ENCODE measurements at regions not wholly inside any gene's neighbourhood (a gene's known extent, or its start where the extent isn't known, plus 50 kb on each side); places are given as distances from the start of the nearest gene placed in this dataset.

DNA sequence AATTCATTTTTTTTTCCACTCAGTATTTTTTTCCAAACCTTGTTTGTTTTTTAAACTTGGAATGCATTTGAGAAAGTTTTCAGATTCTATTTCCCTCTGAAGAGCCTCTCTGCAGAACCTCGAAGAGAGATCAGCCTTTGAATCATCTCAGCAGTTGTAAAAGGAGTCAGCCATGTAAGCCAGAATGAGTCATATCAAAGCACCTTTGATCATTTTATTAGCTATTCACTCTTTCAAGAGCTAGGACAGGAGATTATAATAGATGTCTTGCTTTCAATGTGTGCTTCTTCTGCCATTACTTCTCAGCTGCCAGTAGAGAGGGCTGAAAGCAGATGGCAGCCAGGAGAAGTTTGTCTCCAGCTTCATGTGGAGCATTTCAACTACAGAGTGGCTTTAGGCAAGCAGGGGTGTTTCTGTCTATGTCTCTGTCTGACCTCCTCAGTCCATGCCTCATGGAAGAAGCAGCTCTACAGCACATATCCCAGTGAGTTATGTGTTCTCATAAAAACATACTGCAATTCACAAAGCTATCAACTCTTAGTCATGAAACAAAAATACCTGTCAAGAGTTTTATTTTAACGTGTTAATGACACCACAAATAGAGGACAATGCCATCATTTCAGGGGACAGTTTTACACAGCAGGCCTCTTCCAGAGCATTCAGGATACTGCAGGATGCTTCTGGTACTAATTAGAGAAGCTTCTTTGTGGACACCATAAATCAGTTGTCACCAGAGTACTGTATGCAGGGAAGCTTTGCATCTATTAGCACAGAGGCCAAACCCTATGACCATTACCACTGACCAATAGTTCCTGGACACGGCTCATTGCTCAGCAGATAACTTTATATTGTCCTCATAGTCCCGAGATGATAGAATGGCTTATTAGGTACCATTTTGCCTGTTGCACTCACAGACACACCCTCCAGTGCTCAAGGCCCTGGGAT is 94.3 kb downstream of the NHLRC3 start:
- Histone ChIP-seq H3K4me3 (no peak overlapping the region), H3K27ac (no peak overlapping the region), H3K27me3 (no peaks in the 10 kb centered on the region), H3K36me3 (replicated peaks in 1 of 2) (no peaks in the 10 kb centered on the region), H3K9me3 (replicated peaks in 1 of 3) (no peaks in the 10 kb centered on the region), H3K4me1 (replicated peaks in 1 of 2) (no peaks in the 10 kb centered on the region)
- TF ChIP-seq POLR2A (IDR thresholded peaks at IDR 0.05): no peak
- TF ChIP-seq, protein P1, sequence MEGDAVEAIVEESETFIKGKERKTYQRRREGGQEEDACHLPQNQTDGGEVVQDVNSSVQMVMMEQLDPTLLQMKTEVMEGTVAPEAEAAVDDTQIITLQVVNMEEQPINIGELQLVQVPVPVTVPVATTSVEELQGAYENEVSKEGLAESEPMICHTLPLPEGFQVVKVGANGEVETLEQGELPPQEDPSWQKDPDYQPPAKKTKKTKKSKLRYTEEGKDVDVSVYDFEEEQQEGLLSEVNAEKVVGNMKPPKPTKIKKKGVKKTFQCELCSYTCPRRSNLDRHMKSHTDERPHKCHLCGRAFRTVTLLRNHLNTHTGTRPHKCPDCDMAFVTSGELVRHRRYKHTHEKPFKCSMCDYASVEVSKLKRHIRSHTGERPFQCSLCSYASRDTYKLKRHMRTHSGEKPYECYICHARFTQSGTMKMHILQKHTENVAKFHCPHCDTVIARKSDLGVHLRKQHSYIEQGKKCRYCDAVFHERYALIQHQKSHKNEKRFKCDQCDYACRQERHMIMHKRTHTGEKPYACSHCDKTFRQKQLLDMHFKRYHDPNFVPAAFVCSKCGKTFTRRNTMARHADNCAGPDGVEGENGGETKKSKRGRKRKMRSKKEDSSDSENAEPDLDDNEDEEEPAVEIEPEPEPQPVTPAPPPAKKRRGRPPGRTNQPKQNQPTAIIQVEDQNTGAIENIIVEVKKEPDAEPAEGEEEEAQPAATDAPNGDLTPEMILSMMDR (IDR thresholded peaks at IDR 0.05): no peak
- 65 to 71% (median 70%) methylated on average over 4 of the region's 4 CpGs for WGBS, 4 donors
- DNase-seq: no peak
- intact Hi-C loops (cut with DNase I): no loop called here

DNA sequence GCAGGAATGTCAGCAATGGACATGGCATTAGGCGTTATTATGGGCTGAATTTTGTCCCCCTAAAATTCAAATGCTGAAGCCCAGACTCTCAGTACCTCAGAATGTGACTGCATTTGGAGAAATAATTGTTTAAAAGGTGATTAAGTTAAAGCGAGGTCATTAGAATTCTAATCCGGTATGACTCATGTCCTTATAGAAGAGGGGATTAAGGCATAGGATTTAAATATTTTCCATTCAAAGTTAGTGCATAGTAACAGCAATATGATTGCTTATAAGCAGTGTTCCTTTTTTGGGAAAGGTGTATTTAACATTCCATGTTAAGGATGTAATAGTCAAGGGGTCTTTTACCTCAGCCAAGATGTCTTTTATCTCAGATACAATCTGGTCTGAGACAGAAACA is 95.5 kb downstream of the NHLRC3 start:
- intact Hi-C loops (cut with DNase I): no loop called here
- Histone ChIP-seq H3K27ac (no peak overlapping the region), H3K4me1 (replicated peaks in 1 of 2) (no peaks in the 10 kb centered on the region), H3K27me3 (no peaks in the 10 kb centered on the region), H3K36me3 (replicated peaks in 1 of 2) (no peaks in the 10 kb centered on the region), H3K9me3 (replicated peaks in 1 of 3) (no peaks in the 10 kb centered on the region), H3K4me3 (no peak overlapping the region)
- WGBS, 4 donors: 89 to 98% (median 91%) methylated on average over 3 of the region's 3 CpGs
- TF ChIP-seq POLR2A (IDR thresholded peaks at IDR 0.05): no peak
- TF ChIP-seq, protein P1 (IDR thresholded peaks at IDR 0.05): no peak
- DNase-seq: no peak

DNA sequence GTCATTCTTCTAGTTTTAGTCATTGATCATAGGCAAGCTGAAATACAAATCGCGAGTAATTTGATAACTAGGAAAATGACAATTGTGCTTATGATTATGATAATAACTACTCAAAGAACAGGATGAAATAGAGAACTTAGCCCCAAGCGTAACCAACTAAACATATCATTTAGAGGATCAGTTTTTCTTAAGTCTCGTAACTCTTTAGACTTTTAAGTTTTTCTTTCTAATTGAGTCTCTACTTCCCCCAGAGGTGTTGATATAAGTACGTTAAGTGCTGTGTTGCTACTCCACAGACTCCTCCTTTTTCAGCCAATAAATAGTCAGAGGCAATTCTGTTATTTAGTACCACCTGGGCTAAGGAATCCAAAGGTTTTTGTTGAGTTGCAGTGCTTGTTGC is 96.3 kb downstream of the NHLRC3 start:
- H3K9me3 ChIP-seq (replicated peaks in 1 of 3): no peaks in the 10 kb centered on the region
- no peaks in the 10 kb centered on the region for H3K27me3 ChIP-seq
- no peaks in the 10 kb centered on the region for H3K36me3 ChIP-seq (replicated peaks in 1 of 2)
- intact Hi-C loops (cut with DNase I): no loop called here
- H3K4me1 ChIP-seq (replicated peaks in 1 of 2): no peaks in the 10 kb centered on the region
- 66 to 89% (median 84%) methylated on average over 5 of the region's 5 CpGs for WGBS, 4 donors
- no peak overlapping the region for H3K4me3 ChIP-seq
- H3K27ac ChIP-seq: no peak overlapping the region
- DNase-seq: no peak
- TF ChIP-seq POLR2A (IDR thresholded peaks at IDR 0.05): no peak
- TF ChIP-seq, protein P1 (IDR thresholded peaks at IDR 0.05): no peak

DNA sequence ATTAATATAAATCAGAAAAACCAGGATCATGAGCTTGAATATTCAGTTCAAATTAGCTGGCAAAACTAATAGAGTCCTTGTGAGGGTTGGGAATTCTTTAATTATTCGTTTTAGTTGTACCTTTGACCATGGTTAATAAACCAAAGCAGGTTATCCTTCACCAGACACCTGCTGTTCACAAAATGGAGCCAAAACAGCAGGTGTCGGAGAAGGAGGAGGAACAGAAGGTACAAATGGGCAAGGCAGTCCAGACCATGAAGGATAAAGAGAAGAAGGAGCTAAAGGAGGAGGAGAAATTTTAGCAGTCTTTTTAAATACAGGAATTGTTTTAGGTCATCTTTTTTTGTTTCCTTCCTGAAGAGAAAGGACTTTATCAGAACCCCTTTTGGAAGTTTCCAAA is 106.1 kb downstream of the NHLRC3 start:
- Histone ChIP-seq H3K9me3 (replicated peaks in 1 of 3) (no peaks in the 10 kb centered on the region), H3K4me3 (no peak overlapping the region), H3K27me3 (no peaks in the 10 kb centered on the region), H3K27ac (no peak overlapping the region), H3K36me3 (replicated peaks in 1 of 2) (no peaks in the 10 kb centered on the region), H3K4me1 (replicated peaks in 1 of 2) (no peaks in the 10 kb centered on the region)
- WGBS, 4 donors: 32 to 58% (median 45%) methylated on average over 2 of the region's 2 CpGs
- no peak for TF ChIP-seq POLR2A (IDR thresholded peaks at IDR 0.05)
- TF ChIP-seq, protein P1 (IDR thresholded peaks at IDR 0.05): no peak
- intact Hi-C loops (cut with DNase I): loop anchor here (5.0 to 10.0 kb wide), 2 partner anchors 118 to 470 kb away; no protein-coding TSS in a partner anchor
- no peak for DNase-seq

Data from adrenal gland (tissue), 9 donors.